ENCODE measurements at regions not wholly inside any gene's neighbourhood (a gene's known extent, or its start where the extent isn't known, plus 50 kb on each side); places are given as distances from the start of the nearest gene placed in this dataset.

GRCh38 chr12:59322473-59322872 lies 273.4 kb upstream of the SLC16A7 start:
- no peak for TF ChIP-seq CTCF (IDR thresholded peaks at IDR 0.05)
- TF ChIP-seq POLR2A (IDR thresholded peaks at IDR 0.05): no peak

All from Peyer's patch (tissue), 4 donors.